Ovary (tissue), 7 donors: ENCODE measurements at regions not wholly inside any gene's neighbourhood (a gene's known extent, or its start where the extent isn't known, plus 50 kb on each side); places are given as distances from the start of the nearest gene placed in this dataset.

Experiments
- DNase-seq, 5 donors: peaks; one replicate each; pipeline ENCODE4 v3.0.0-alpha.2; 2019 to 2020
- H3K27ac ChIP-seq, 2 donors: fragments of 200-600 bp; one replicate each; pipeline versions ENCODE4 v1.5.1 to v1.8.0; 2019 to 2022
- H3K27me3 ChIP-seq: fragments of 200-600 bp; one replicate; pipeline ENCODE4 v1.8.0; 2022
- H3K36me3 ChIP-seq: fragments of 200-600 bp; sonication (generic); one replicate; pipeline ENCODE4 v1.5.1; 2019
- H3K4me1 ChIP-seq: one replicate; pipeline ENCODE4 v1.8.1; 2013; ENCODE audit warnings: mild to moderate bottlenecking, moderate library complexity; ENCODE audit not compliant: insufficient read depth
- H3K4me3 ChIP-seq: fragments of 200-600 bp; sonication (generic); one replicate; pipeline ENCODE4 v1.5.1; 2017
- H3K9me3 ChIP-seq, 2 donors: fragments of 200-600 bp in 1 of 2; sonication (generic) in 1 of 2; one replicate each; pipeline versions ENCODE4 v1.5.1 to v1.8.1; 2013 to 2019; ENCODE audit warnings: mild to moderate bottlenecking in 1 of 2, moderate library complexity in 1 of 2
- CTCF ChIP-seq, 3 donors: fragments of 450-650 bp in 2 of 3; fragments of 200-600 bp in 1 of 3; IDR thresholded peaks; one replicate each; pipeline versions ENCODE4 v1.5.1 to v1.8.0; 2016 to 2022; ENCODE audit warnings: antibody characterized with exemption in 3 of 3, mild to moderate bottlenecking in 1 of 3
- EP300 ChIP-seq: sonication (generic); formaldehyde crosslinking; IDR thresholded peaks from one replicate; pipeline ENCODE4 v1.6.1; 2017; ENCODE audit warnings: antibody characterized with exemption
- POLR2A ChIP-seq: fragments of 450-650 bp; IDR thresholded peaks from one replicate; pipeline ENCODE4 v1.6.1; 2017; ENCODE audit warnings: antibody characterized with exemption, mild to moderate bottlenecking, moderate library complexity
- WGBS, 3 donors: extraction: QIAGEN DNeasy Blood & Tissue Kit in 1 of 3; methylation state at CpG; one replicate each; pipeline versions ENCODE4 v1.1.5 to v1.1.7; 2013 to 2017; 5-methylcytosine and 5-hydroxymethylcytosine counted together
- intact Hi-C, 4 donors: fragments of 100-400 bp; cut with DNase I; formaldehyde crosslinking; loops; one replicate each; pipeline versions ENCODE4 v1.11.0 to v1.15.1; 2022 to 2023
- donor health status: DM: no; HTN: no; CAD: no; lungs with moderate emphysema.
- donor health status: DM: no; HTN: no; CAD: no.
- donor health status: Bipolar disorder and iron deficiency.
- donor health status: DM: no; HTN: no; CAD: no.
- donor health status: DM: yes; HTN: yes; CAD: no.

DNA sequence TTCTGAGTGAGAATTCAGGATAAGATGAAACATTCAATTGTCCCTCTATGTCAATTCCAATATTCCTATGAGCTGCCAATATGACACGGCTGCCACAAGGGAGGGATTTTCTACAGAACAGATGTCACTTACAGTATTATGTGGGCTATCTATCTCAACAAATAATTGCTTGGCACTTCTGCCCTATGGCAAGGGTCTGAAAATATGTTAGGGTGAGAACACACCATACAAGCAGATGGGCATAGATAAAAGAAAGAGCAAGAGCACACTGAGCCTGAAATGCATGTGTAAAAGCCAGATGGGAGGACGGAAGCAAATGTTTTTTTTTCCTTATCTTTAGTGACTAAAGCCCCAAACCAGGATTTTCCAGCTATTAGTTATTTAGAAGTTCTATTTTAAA, 70.1 kb upstream of the TFEC start:
- DNase-seq = no peak
- H3K4me1 ChIP-seq = no peaks in the 10 kb centered on the region
- H3K27me3 ChIP-seq = no peaks in the 10 kb centered on the region
- intact Hi-C loops = no loop called here
- 32 to 58% (median 40%) methylated on average over 2 of the region's 2 CpGs for WGBS, 3 donors
- H3K9me3 ChIP-seq = no peaks in the 10 kb centered on the region
- H3K4me3 ChIP-seq = no peak overlapping the region
- no peak overlapping the region for H3K27ac ChIP-seq
- no peaks in the 10 kb centered on the region for H3K36me3 ChIP-seq
- no peak for TF ChIP-seq CTCF (IDR thresholded peaks at IDR 0.05)
- no peak for TF ChIP-seq POLR2A
- TF ChIP-seq EP300 = no peak

- Histone ChIP-seq H3K27me3 (no peaks in the 10 kb centered on the region), H3K4me3 (no peak overlapping the region), H3K9me3 (no peaks in the 10 kb centered on the region), H3K4me1 (no peaks in the 10 kb centered on the region), H3K36me3 (no peaks in the 10 kb centered on the region), H3K27ac (no peak overlapping the region)
- intact Hi-C loops = no loop called here
- 77 to 82% (median 80%) methylated on average over 2 of the region's 2 CpGs for WGBS, 3 donors
- no peak for TF ChIP-seq EP300
- no peak for TF ChIP-seq POLR2A
- TF ChIP-seq CTCF (IDR thresholded peaks at IDR 0.05) = no peak
- no peak for DNase-seq
Measured at GRCh38 chr7:116101704-116102103, 71.1 kb upstream of the TFEC start.

DNA sequence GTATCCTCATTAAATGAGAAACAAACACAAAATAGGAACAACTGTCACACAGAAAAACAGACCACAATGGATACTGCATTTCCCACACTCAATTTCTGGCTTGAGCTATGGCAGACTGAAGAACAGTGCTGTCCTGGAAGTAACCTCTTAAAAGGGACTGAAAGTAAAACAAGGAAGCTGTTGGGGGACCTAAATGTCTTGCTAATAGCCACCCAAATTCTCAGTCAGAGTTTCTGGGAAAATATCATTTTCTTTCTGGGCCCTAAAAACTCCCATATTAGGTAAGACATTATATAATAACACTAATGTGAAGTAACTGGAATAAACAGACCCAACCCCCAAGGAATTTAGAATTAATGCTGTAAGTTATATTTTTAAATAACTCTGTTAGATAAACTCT, 80.9 kb upstream of the TFEC start:
- no peak for TF ChIP-seq CTCF (IDR thresholded peaks at IDR 0.05)
- no peak for TF ChIP-seq EP300
- TF ChIP-seq POLR2A = no peak
- Histone ChIP-seq H3K4me1 (no peaks in the 10 kb centered on the region), H3K36me3 (no peaks in the 10 kb centered on the region), H3K27ac (no peak overlapping the region), H3K27me3 (no peaks in the 10 kb centered on the region), H3K9me3 (no peaks in the 10 kb centered on the region), H3K4me3 (no peak overlapping the region)
- DNase-seq = no peak
- intact Hi-C loops = no loop called here

- WGBS, 3 donors = 89 to 98% (median 94%) methylated on average over 1 of the region's 1 CpG
Measured at GRCh38 chr7:116113310-116113709, 82.7 kb upstream of the TFEC start.

More at GRCh38 chr7:116113310-116113709, 82.7 kb upstream of the TFEC start:
- H3K36me3 ChIP-seq = no peaks in the 10 kb centered on the region
- intact Hi-C loops = no loop called here
- no peak overlapping the region for H3K4me3 ChIP-seq
- no peak overlapping the region for H3K27ac ChIP-seq
- H3K9me3 ChIP-seq = no peaks in the 10 kb centered on the region
- no peak for DNase-seq
- TF ChIP-seq CTCF (IDR thresholded peaks at IDR 0.05) (no peak), EP300 (no peak), POLR2A (no peak)
- H3K4me1 ChIP-seq = no peaks in the 10 kb centered on the region
- no peaks in the 10 kb centered on the region for H3K27me3 ChIP-seq
